ENCODE measurements at regions not wholly inside any gene's neighbourhood (a gene's known extent, or its start where the extent isn't known, plus 50 kb on each side); places are given as distances from the start of the nearest gene placed in this dataset.

DNA sequence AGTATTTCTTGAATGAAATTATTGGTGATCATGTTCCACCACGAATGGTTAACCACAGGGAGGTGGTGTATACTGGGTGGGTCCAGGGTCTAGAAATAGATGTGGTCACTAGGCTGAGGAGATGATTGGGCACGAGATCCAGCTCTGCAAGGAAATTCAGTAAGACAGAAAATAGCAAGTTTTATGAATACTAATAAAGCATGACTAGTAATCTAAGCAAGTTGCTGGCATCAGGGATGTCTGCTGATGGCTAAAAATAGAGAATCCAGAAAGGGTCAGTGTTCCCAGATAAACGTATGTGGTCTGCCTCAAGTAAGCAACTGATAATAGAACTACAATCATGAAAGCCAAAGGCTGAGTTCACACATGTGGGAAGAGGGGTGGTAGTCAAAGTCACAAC lies 108.3 kb upstream of the FRMD4B start:
- Mint-ChIP-seq H3K36me3 (peaks cover 2 to 3% of the 10 kb centered on the region in 2 donors), H3K4me1 (peaks cover 20% of the 10 kb centered on the region), H3K9me3 (no peaks in the 10 kb centered on the region), H3K27ac (no peak overlapping the region), H3K27me3 (ENCODE audit: low read depth in 3 of 3) (peaks cover 0 to 2% (median 0%) of the 10 kb centered on the region in 3 donors), H3K4me3 (no peak overlapping the region)
- no peaks in the 10 kb centered on the region for H3K27me3 ChIP-seq (ENCODE audit: control insufficient read depth in 2 of 2, insufficient read depth in 2 of 2, low read length in 2 of 2)
- no peak overlapping the region for H2AFZ ChIP-seq (ENCODE audit: insufficient read depth, low read depth, low read length, poor library complexity, severe bottlenecking)
- H3K79me2 ChIP-seq (ENCODE audit: insufficient read depth, low read length) = no peaks in the 10 kb centered on the region
- no peak overlapping the region for H3K9ac ChIP-seq (ENCODE audit: insufficient read depth, low read length, poor library complexity, severe bottlenecking)
- no peaks in the 10 kb centered on the region for H3K9me3 ChIP-seq (replicated peaks in 1 of 2; ENCODE audit: control insufficient read depth in 1 of 2, insufficient read depth in 1 of 2, low read length in 2 of 2)
- no peak overlapping the region for H3K27ac ChIP-seq (ENCODE audit: low read depth in 1 of 2, low read length in 2 of 2)
- peaks cover 0 to 6% of the 10 kb centered on the region in 2 donors for H3K4me1 ChIP-seq (ENCODE audit: control insufficient read depth in 1 of 2, insufficient read depth in 2 of 2, low read length in 2 of 2)
- TF ChIP-seq CTCF (IDR thresholded peaks at IDR 0.05) = no peak
- no peak for DNase-seq
- H3K36me3 ChIP-seq (replicated peaks in 1 of 2; ENCODE audit: control insufficient read depth in 1 of 2, insufficient read depth in 2 of 2, low read length in 2 of 2) = no peaks in the 10 kb centered on the region
- no peak overlapping the region for H3K4me3 ChIP-seq (replicated peaks in 1 of 3; ENCODE audit: low read depth in 2 of 3, low read length in 3 of 3)
- intact Hi-C loops (cut with micrococcal nuclease) = no loop called here
- WGBS (ENCODE audit: insufficient coverage) = 73% methylated on average over 2 of the region's 3 CpGs
- H4K20me1 ChIP-seq (ENCODE audit: insufficient read depth, low read length) = peaks cover 9% of the 10 kb centered on the region
- H3K4me2 ChIP-seq (replicated peaks; ENCODE audit: extremely low read depth, low read length, poor library complexity, severe bottlenecking) = no peak overlapping the region

GRCh38 chr3:69493157-69493556 lies 107.3 kb upstream of the FRMD4B start:
- peaks cover 9% of the 10 kb centered on the region for H4K20me1 ChIP-seq (ENCODE audit: insufficient read depth, low read length)
- no peak overlapping the region for H2AFZ ChIP-seq (ENCODE audit: insufficient read depth, low read depth, low read length, poor library complexity, severe bottlenecking)
- WGBS (ENCODE audit: insufficient coverage) = no CpG with 5 or more reads among the region's 3 CpGs
- no peak overlapping the region for H3K4me3 ChIP-seq (replicated peaks in 1 of 3; ENCODE audit: low read depth in 2 of 3, low read length in 3 of 3)
- DNase-seq = no peak
- peaks cover 0 to 2% (median 0%) of the 10 kb centered on the region in 3 donors for H3K27me3 Mint-ChIP-seq (ENCODE audit: low read depth in 3 of 3)
- peaks cover 20% of the 10 kb centered on the region for H3K4me1 Mint-ChIP-seq
- H3K36me3 ChIP-seq (replicated peaks in 1 of 2; ENCODE audit: control insufficient read depth in 1 of 2, insufficient read depth in 2 of 2, low read length in 2 of 2) = no peaks in the 10 kb centered on the region
- no peaks in the 10 kb centered on the region for H3K27me3 ChIP-seq (ENCODE audit: control insufficient read depth in 2 of 2, insufficient read depth in 2 of 2, low read length in 2 of 2)
- H3K9me3 Mint-ChIP-seq = no peaks in the 10 kb centered on the region
- intact Hi-C loops (cut with micrococcal nuclease) = no loop called here
- no peaks in the 10 kb centered on the region for H3K79me2 ChIP-seq (ENCODE audit: insufficient read depth, low read length)
- no peak overlapping the region for H3K4me3 Mint-ChIP-seq
- no peak overlapping the region for H3K9ac ChIP-seq (ENCODE audit: insufficient read depth, low read length, poor library complexity, severe bottlenecking)
- H3K9me3 ChIP-seq (replicated peaks in 1 of 2; ENCODE audit: control insufficient read depth in 1 of 2, insufficient read depth in 1 of 2, low read length in 2 of 2) = no peaks in the 10 kb centered on the region
- H3K27ac Mint-ChIP-seq = no peak overlapping the region
- H3K27ac ChIP-seq (ENCODE audit: low read depth in 1 of 2, low read length in 2 of 2) = no peak overlapping the region
- H3K36me3 Mint-ChIP-seq = peaks cover 2 to 3% of the 10 kb centered on the region in 2 donors
- H3K4me2 ChIP-seq (replicated peaks; ENCODE audit: extremely low read depth, low read length, poor library complexity, severe bottlenecking) = no peak overlapping the region
- no peak for TF ChIP-seq CTCF (IDR thresholded peaks at IDR 0.05)
- H3K4me1 ChIP-seq (ENCODE audit: control insufficient read depth in 1 of 2, insufficient read depth in 2 of 2, low read length in 2 of 2) = peaks cover 0 to 6% of the 10 kb centered on the region in 2 donors

All from CD14-positive monocyte (primary cell).